T-cell (primary cell): ENCODE measurements at regions not wholly inside any gene's neighbourhood (a gene's known extent, or its start where the extent isn't known, plus 50 kb on each side); places are given as distances from the start of the nearest gene placed in this dataset.

ENCODE experiments used
- ATAC-seq, 4 experiments: fragments of 200-7000 bp in 3 of 4; fragments of 150-1000 bp in 1 of 4; cut with Tn5 transposase; replicated peaks in 1 of 4; 1 replicate in 3 of 4; 2 replicates in 1 of 4; pipeline ENCODE4 v1.10.0; 2021; ENCODE audit warnings: moderate library complexity in 3 of 4, mild to moderate bottlenecking in 2 of 4, moderate number of reproducible peaks in 1 of 4
- CTCF ChIA-PET, 2 donors: fragments of 300-600 bp; sonication (Branson Sonifier 250); formaldehyde crosslinking; loops; one replicate each; lab custom pipeline; 2022; ENCODE audit warnings: antibody characterized with exemption in 2 of 2; lab: Charles Lee
- POLR2A ChIA-PET, 2 donors: fragments of 300-600 bp; sonication (Branson Sonifier 250); formaldehyde crosslinking; loops; one replicate each; lab custom pipeline; 2022; ENCODE audit warnings: antibody characterized with exemption in 2 of 2; lab: Charles Lee
- DNase-seq, 35 experiments: peaks; one replicate each; pipeline versions ENCODE4 v3.0.0 to v3.0.0-alpha.2; 2013 to 2023
- H3K27ac ChIP-seq: one replicate; pipeline ENCODE4 v1.5.1; 2013; ENCODE audit warnings: low read length
- H3K27me3 ChIP-seq, 2 experiments: replicated peaks in 1 of 2; 1 replicate in 1 of 2; 2 replicates in 1 of 2; pipeline versions ENCODE4 v1.6.1 to v1.7.0; 2013; ENCODE audit warnings: low read length in 1 of 2, mixed read lengths in 1 of 2; ENCODE audit not compliant: control insufficient read depth in 2 of 2, insufficient read depth in 2 of 2; ENCODE audit errors: extremely low read depth in 1 of 2
- H3K36me3 ChIP-seq, 2 donors: 1 replicate in 1 of 2; 2 replicates in 1 of 2; pipeline versions ENCODE4 v1.6.1 to v1.7.0; 2013; ENCODE audit warnings: low read length in 1 of 2; ENCODE audit not compliant: control insufficient read depth in 2 of 2, insufficient read depth in 1 of 2; ENCODE audit errors: extremely low read depth in 1 of 2
- H3K4me1 ChIP-seq, 2 experiments: 1 replicate in 1 of 2; 2 replicates in 1 of 2; pipeline versions ENCODE4 v1.6.1 to v1.7.0; 2013; ENCODE audit warnings: low read length in 2 of 2, mixed read lengths in 1 of 2; ENCODE audit not compliant: insufficient read depth in 2 of 2, control insufficient read depth in 1 of 2; ENCODE audit errors: extremely low read depth in 1 of 2
- H3K4me3 ChIP-seq, 2 donors: 1 replicate in 1 of 2; 2 replicates in 1 of 2; pipeline versions ENCODE4 v1.5.1 to v1.7.0; 2013; ENCODE audit warnings: mild to moderate bottlenecking in 2 of 2, low read length in 1 of 2, moderate library complexity in 1 of 2; ENCODE audit not compliant: control insufficient read depth in 1 of 2; ENCODE audit errors: extremely low read depth in 1 of 2
- H3K9me3 ChIP-seq: 2 replicates; pipeline ENCODE4 v1.7.0; 2013
- H3K27ac Mint-ChIP-seq, 2 donors: one replicate each; pipeline ENCODE4 v1.8.0; 2020 to 2021; ENCODE audit warnings: mild to moderate bottlenecking in 2 of 2, mixed read lengths in 2 of 2
- H3K27me3 Mint-ChIP-seq, 2 donors: one replicate each; pipeline ENCODE4 v1.8.0; 2021 to 2022; ENCODE audit warnings: mixed read lengths in 2 of 2
- H3K36me3 Mint-ChIP-seq: one replicate; pipeline ENCODE4 v1.8.0; 2021; ENCODE audit warnings: mixed read lengths
- H3K4me1 Mint-ChIP-seq, 3 donors: one replicate each; pipeline ENCODE4 v1.8.0; 2020 to 2022; ENCODE audit warnings: mixed read lengths in 3 of 3, mild to moderate bottlenecking in 1 of 3
- H3K4me3 Mint-ChIP-seq, 3 donors: one replicate each; pipeline ENCODE4 v1.8.0; 2020 to 2022; ENCODE audit warnings: mild to moderate bottlenecking in 3 of 3, mixed read lengths in 3 of 3, moderate library complexity in 3 of 3
- H3K9me3 Mint-ChIP-seq, 3 donors: one replicate each; pipeline ENCODE4 v1.8.0; 2020 to 2022; ENCODE audit warnings: mixed read lengths in 3 of 3
- WGBS: methylation state at CpG from one replicate; pipeline ENCODE4 v1.1.5; 2013; ENCODE audit warnings: missing lambda C conversion rate; ENCODE audit not compliant: insufficient coverage; 5-methylcytosine and 5-hydroxymethylcytosine counted together

- H3K9me3 ChIP-seq, result no peaks in the 10 kb centered on the region
- ChIA-PET CTCF (no interaction called here), POLR2A (no interaction called here)
- no peaks in the 10 kb centered on the region for H3K4me1 ChIP-seq
- Mint-ChIP-seq H3K27me3 (peaks cover 15 to 25% of the 10 kb centered on the region in 2 donors), H3K27ac (no peak overlapping the region), H3K4me1 (no peaks in the 10 kb centered on the region), H3K4me3 (no peak overlapping the region), H3K9me3 (no peaks in the 10 kb centered on the region), H3K36me3 (no peaks in the 10 kb centered on the region)
- DNase-seq (peak in 4 of 35 experiments; percentile 1 to 39 (median 6)), ATAC-seq (no peak)
- no peaks in the 10 kb centered on the region for H3K36me3 ChIP-seq
- H3K4me3 ChIP-seq, result no peak overlapping the region
- WGBS, result 8% methylated on average over 1 of the region's 7 CpGs
- no peak overlapping the region for H3K27ac ChIP-seq
- peaks cover 0 to 10% of the 10 kb centered on the region in 2 experiments for H3K27me3 ChIP-seq
These were observed 185.3 kb upstream of the ATP5MC3 start for GRCh38 chr2:175366815-175367214.

- no peak overlapping the region for H3K4me3 ChIP-seq
- no peaks in the 10 kb centered on the region for H3K4me1 ChIP-seq
- no peaks in the 10 kb centered on the region for H3K36me3 ChIP-seq
- ATAC-seq (no peak), DNase-seq (no peak)
- no peaks in the 10 kb centered on the region for H3K9me3 Mint-ChIP-seq
- H3K27me3 ChIP-seq, result peaks cover 0 to 10% of the 10 kb centered on the region in 2 experiments
- H3K27ac Mint-ChIP-seq, result no peak overlapping the region
- no peaks in the 10 kb centered on the region for H3K36me3 Mint-ChIP-seq
- no peaks in the 10 kb centered on the region for H3K9me3 ChIP-seq
- H3K4me3 Mint-ChIP-seq, result no peak overlapping the region
- 55% methylated on average over 2 of the region's 5 CpGs for WGBS
- H3K4me1 Mint-ChIP-seq, result no peaks in the 10 kb centered on the region
- no peak overlapping the region for H3K27ac ChIP-seq
- ChIA-PET POLR2A (no interaction called here), CTCF (interaction anchor here in 1 of 2 donors (0.6 kb wide), 1 partner anchor 589 kb away, joined by 3 read pairs; no protein-coding TSS in a partner anchor)
- peaks cover 16 to 30% of the 10 kb centered on the region in 2 donors for H3K27me3 Mint-ChIP-seq
These were observed 182.2 kb upstream of the ATP5MC3 start for GRCh38 chr2:175363699-175364098.

GRCh38 chr2:175362331-175362730 is 180.8 kb upstream of the ATP5MC3 start:
- Mint-ChIP-seq H3K4me1 (no peaks in the 10 kb centered on the region), H3K9me3 (no peaks in the 10 kb centered on the region), H3K27ac (no peak overlapping the region), H3K27me3 (peaks cover 16 to 40% of the 10 kb centered on the region in 2 donors), H3K36me3 (no peaks in the 10 kb centered on the region), H3K4me3 (no peak overlapping the region)
- ChIA-PET CTCF (no interaction called here), POLR2A (no interaction called here)
- Histone ChIP-seq H3K4me3 (no peak overlapping the region), H3K27ac (no peak overlapping the region), H3K27me3 (peaks cover 0 to 8% of the 10 kb centered on the region in 2 experiments), H3K36me3 (no peaks in the 10 kb centered on the region), H3K9me3 (no peaks in the 10 kb centered on the region), H3K4me1 (no peaks in the 10 kb centered on the region)
- ATAC-seq (no peak), DNase-seq (no peak)
- WGBS, result no CpG with 5 or more reads among the region's 4 CpGs

GRCh38 chr2:175359710-175360109 is 178.2 kb upstream of the ATP5MC3 start:
- POLR2A ChIA-PET, result no interaction called here
- H3K4me1 ChIP-seq, result no peaks in the 10 kb centered on the region
- no peak overlapping the region for H3K27ac Mint-ChIP-seq
- H3K4me3 Mint-ChIP-seq, result no peak overlapping the region
- no peaks in the 10 kb centered on the region for H3K9me3 ChIP-seq
- H3K4me1 Mint-ChIP-seq, result no peaks in the 10 kb centered on the region
- H3K36me3 ChIP-seq, result no peaks in the 10 kb centered on the region
- CTCF ChIA-PET, result no interaction called here
- no peak overlapping the region for H3K4me3 ChIP-seq
- no peaks in the 10 kb centered on the region for H3K9me3 Mint-ChIP-seq
- no CpG with 5 or more reads among the region's 3 CpGs for WGBS
- peaks cover 3 to 5% of the 10 kb centered on the region in 2 experiments for H3K27me3 ChIP-seq
- ATAC-seq (no peak), DNase-seq (no peak)
- no peaks in the 10 kb centered on the region for H3K36me3 Mint-ChIP-seq
- H3K27me3 Mint-ChIP-seq, result peaks cover 15 to 34% of the 10 kb centered on the region in 2 donors
- H3K27ac ChIP-seq, result no peak overlapping the region

GRCh38 chr2:175356901-175357300 is 175.4 kb upstream of the ATP5MC3 start:
- Histone ChIP-seq H3K4me1 (no peaks in the 10 kb centered on the region), H3K36me3 (no peaks in the 10 kb centered on the region), H3K4me3 (no peak overlapping the region), H3K9me3 (no peaks in the 10 kb centered on the region), H3K27ac (no peak overlapping the region), H3K27me3 (peaks cover 0 to 5% of the 10 kb centered on the region in 2 experiments)
- 83% methylated on average over 3 of the region's 4 CpGs for WGBS
- no peak overlapping the region for H3K27ac Mint-ChIP-seq
- H3K27me3 Mint-ChIP-seq, result peaks cover 32 to 33% of the 10 kb centered on the region in 2 donors
- H3K36me3 Mint-ChIP-seq, result no peaks in the 10 kb centered on the region
- H3K9me3 Mint-ChIP-seq, result no peaks in the 10 kb centered on the region
- no peak for ATAC-seq
- H3K4me3 Mint-ChIP-seq, result no peak overlapping the region
- H3K4me1 Mint-ChIP-seq, result no peaks in the 10 kb centered on the region
- CTCF ChIA-PET, result no interaction called here
- no peak for DNase-seq
- POLR2A ChIA-PET, result no interaction called here

- 97% methylated on average over 3 of the region's 3 CpGs for WGBS
- Histone ChIP-seq H3K27ac (no peak overlapping the region), H3K4me3 (no peak overlapping the region), H3K36me3 (no peaks in the 10 kb centered on the region), H3K27me3 (peaks cover 0 to 5% of the 10 kb centered on the region in 2 experiments), H3K9me3 (no peaks in the 10 kb centered on the region), H3K4me1 (no peaks in the 10 kb centered on the region)
- H3K36me3 Mint-ChIP-seq, result no peaks in the 10 kb centered on the region
- no peaks in the 10 kb centered on the region for H3K9me3 Mint-ChIP-seq
- no peaks in the 10 kb centered on the region for H3K4me1 Mint-ChIP-seq
- ATAC-seq, result no peak
- POLR2A ChIA-PET, result no interaction called here
- CTCF ChIA-PET, result no interaction called here
- H3K4me3 Mint-ChIP-seq, result no peak overlapping the region
- H3K27ac Mint-ChIP-seq, result no peak overlapping the region
- DNase-seq, result no peak
- peaks cover 26 to 36% of the 10 kb centered on the region in 2 donors for H3K27me3 Mint-ChIP-seq
These were observed 173.7 kb upstream of the ATP5MC3 start for GRCh38 chr2:175355246-175355645.

- peaks cover 0 to 8% of the 10 kb centered on the region in 2 experiments for H3K27me3 ChIP-seq
- Mint-ChIP-seq H3K4me3 (no peak overlapping the region), H3K36me3 (no peaks in the 10 kb centered on the region), H3K4me1 (no peaks in the 10 kb centered on the region), H3K27ac (no peak overlapping the region), H3K9me3 (no peaks in the 10 kb centered on the region), H3K27me3 (peaks cover 33 to 38% of the 10 kb centered on the region in 2 donors)
- H3K4me1 ChIP-seq, result no peaks in the 10 kb centered on the region
- CTCF ChIA-PET, result no interaction called here
- DNase-seq (no peak), ATAC-seq (no peak)
- no peak overlapping the region for H3K4me3 ChIP-seq
- no peaks in the 10 kb centered on the region for H3K36me3 ChIP-seq
- POLR2A ChIA-PET, result no interaction called here
- 83% methylated on average over 4 of the region's 6 CpGs for WGBS
- H3K9me3 ChIP-seq, result no peaks in the 10 kb centered on the region
- no peak overlapping the region for H3K27ac ChIP-seq
These were observed 171.8 kb upstream of the ATP5MC3 start for GRCh38 chr2:175353275-175353674.
